GM10248 (cell line): ENCODE measurements at regions not wholly inside any gene's neighbourhood (a gene's known extent, or its start where the extent isn't known, plus 50 kb on each side); places are given as distances from the start of the nearest gene placed in this dataset.

Experiments
- CTCF ChIA-PET: fragments of 300-600 bp; sonication (Branson Sonifier 250); formaldehyde crosslinking; extraction: SDS; loops from one replicate; lab custom pipeline; 2021; ENCODE audit warnings: antibody characterized with exemption; lab: Yijun Ruan, JAX
- POLR2A ChIA-PET: fragments of 350-650 bp; sonication (Branson Sonifier 250); formaldehyde crosslinking; extraction: SDS; loops from one replicate; lab custom pipeline; 2020; ENCODE audit warnings: antibody characterized with exemption; lab: Yijun Ruan, JAX
- DNase-seq: peaks from one replicate; pipeline ENCODE4 v3.0.0; 2012; ENCODE audit errors: extremely low spot score
- CTCF ChIP-seq: IDR thresholded peaks from 2 replicates; pipeline ENCODE4 v1.5.1; 2012; ENCODE audit warnings: mild to moderate bottlenecking, low read depth; ENCODE audit errors: extremely low read depth, missing control alignments, control extremely low read depth

GRCh38 chr11:122604621-122605020, 50.9 kb upstream of the UBASH3B start:
- TF ChIP-seq CTCF = no peak
- CTCF ChIA-PET = interaction anchor here (1.3 kb wide), 1 partner anchor 11 kb away, joined by 3 read pairs; no protein-coding TSS in a partner anchor
- POLR2A ChIA-PET = no interaction called here
- no peak for DNase-seq

GRCh38 chr11:122601141-122602125, 54.1 kb upstream of the UBASH3B start:
- no peak for DNase-seq
- ChIA-PET CTCF (interaction anchor here (1.4 to 1.8 kb wide), 4 partner anchors 10 to 258 kb away, joined by 3 to 4 read pairs (median 4); no protein-coding TSS in a partner anchor), POLR2A (no interaction called here)
- TF ChIP-seq CTCF = no peak

GRCh38 chr11:122600290-122600689, 55.2 kb upstream of the UBASH3B start:
- ChIA-PET POLR2A (no interaction called here), CTCF (interaction anchor here (1.2 to 1.8 kb wide), 3 partner anchors 19 to 260 kb away, joined by 3 to 4 read pairs (median 3); partner anchors contain the start of gene UBASH3B)
- TF ChIP-seq CTCF = no peak
- DNase-seq = no peak

GRCh38 chr11:122599434-122599833, 56.1 kb upstream of the UBASH3B start:
- ChIA-PET POLR2A (no interaction called here), CTCF (no interaction called here)
- TF ChIP-seq CTCF = no peak

GRCh38 chr11:122598971-122599370, 56.6 kb upstream of the UBASH3B start:
- no peak for TF ChIP-seq CTCF
- ChIA-PET POLR2A (no interaction called here), CTCF (no interaction called here)

More at GRCh38 chr11:122599434-122599833, 56.1 kb upstream of the UBASH3B start:
- no peak for DNase-seq

GRCh38 chr11:122597511-122597910, 58.0 kb upstream of the UBASH3B start:
- POLR2A ChIA-PET = interaction anchor here (0.5 kb wide), 1 partner anchor 12 kb away, joined by 5 read pairs; no protein-coding TSS in a partner anchor
- no peak for TF ChIP-seq CTCF
- CTCF ChIA-PET = interaction anchor here (1.0 to 2.3 kb wide), 5 partner anchors 16 to 425 kb away, joined by 3 to 13 read pairs (median 4); no protein-coding TSS in a partner anchor

More at GRCh38 chr11:122598971-122599370, 56.6 kb upstream of the UBASH3B start:
- no peak for DNase-seq

More at GRCh38 chr11:122597511-122597910, 58.0 kb upstream of the UBASH3B start:
- DNase-seq = no peak
